Activated naive CD8-positive, alpha-beta T cell treated with anti-CD3 and anti-CD28 coated beads, Interleukin-2, amount 10 ng/mL, durations not matched to agents 7 days and 5 days (primary cell): ENCODE measurements at regions not wholly inside any gene's neighbourhood (a gene's known extent, or its start where the extent isn't known, plus 50 kb on each side); places are given as distances from the start of the nearest gene placed in this dataset.
"Not testable (repeated sequence)": the region's sequence is repeated elsewhere in the genome, so short reads cannot be mapped to it uniquely, and the experiment has no call there.

Source experiments
- ATAC-seq: fragments of 150-1000 bp; cut with Tn5 transposase; one replicate; pipeline ENCODE4 v1.10.0; 2021; ENCODE audit warnings: low read depth, moderate library complexity
- POLR2A ChIA-PET: fragments of 350-600 bp; sonication (Branson Sonifier 250); formaldehyde crosslinking; loops from one replicate; lab custom pipeline; 2021; ENCODE audit warnings: antibody characterized with exemption; lab: Charles Lee
- DNase-seq: peaks from one replicate; pipeline ENCODE4 v3.0.0; 2021
- H3K27ac Mint-ChIP-seq: one replicate; pipeline ENCODE4 v1.8.0; 2022; ENCODE audit warnings: mild to moderate bottlenecking, mixed read lengths
- H3K27me3 Mint-ChIP-seq: one replicate; pipeline ENCODE4 v1.8.0; 2022; ENCODE audit warnings: mild to moderate bottlenecking, moderate library complexity, mixed read lengths
- H3K36me3 Mint-ChIP-seq: one replicate; pipeline ENCODE4 v1.8.0; 2021; ENCODE audit warnings: mild to moderate bottlenecking, mixed read lengths
- H3K4me1 Mint-ChIP-seq: one replicate; pipeline ENCODE4 v1.8.0; 2021; ENCODE audit warnings: mixed read lengths
- H3K4me3 Mint-ChIP-seq: one replicate; pipeline ENCODE4 v1.8.0; 2022; ENCODE audit warnings: mild to moderate bottlenecking, moderate library complexity, mixed read lengths
- H3K9me3 Mint-ChIP-seq: one replicate; pipeline ENCODE4 v1.8.0; 2021; ENCODE audit warnings: mixed read lengths

GRCh38 chr5:153222936-153223335 lies 267.5 kb upstream of the GRIA1 start:
- peaks cover 1% of the 10 kb centered on the region for H3K9me3 Mint-ChIP-seq
- POLR2A ChIA-PET: no interaction called here
- no peaks in the 10 kb centered on the region for H3K4me1 Mint-ChIP-seq
- no peaks in the 10 kb centered on the region for H3K27me3 Mint-ChIP-seq
- H3K36me3 Mint-ChIP-seq: no peaks in the 10 kb centered on the region
- H3K27ac Mint-ChIP-seq: no peak overlapping the region
- no peak for ATAC-seq
- H3K4me3 Mint-ChIP-seq: no peak overlapping the region
- no peak for DNase-seq

DNA sequence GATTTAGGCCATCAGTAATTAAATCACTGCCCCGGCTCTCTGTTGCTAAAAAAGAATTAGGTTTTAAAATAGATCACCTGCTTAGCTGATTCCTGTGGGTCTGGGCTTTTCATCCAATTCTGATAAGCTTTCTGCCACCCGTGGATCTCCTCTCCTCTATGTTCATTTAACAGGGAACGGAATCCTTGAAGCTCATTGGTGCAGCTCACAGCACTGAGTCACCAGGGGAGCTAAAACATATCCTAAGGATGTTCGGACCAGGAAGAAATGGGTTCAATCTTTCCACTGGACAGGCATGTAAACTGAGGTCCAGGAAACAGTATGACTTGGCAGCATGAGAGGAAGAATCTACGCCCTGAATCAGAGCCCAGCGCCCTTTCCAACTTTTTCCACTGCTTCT lies 267.1 kb upstream of the GRIA1 start:
- Mint-ChIP-seq H3K4me1 (no peaks in the 10 kb centered on the region), H3K4me3 (no peak overlapping the region), H3K27me3 (no peaks in the 10 kb centered on the region), H3K27ac (no peak overlapping the region), H3K9me3 (no peaks in the 10 kb centered on the region), H3K36me3 (no peaks in the 10 kb centered on the region)
- ATAC-seq: no peak
- POLR2A ChIA-PET: no interaction called here
- no peak for DNase-seq

GRCh38 chr5:153224651-153225050 lies 265.8 kb upstream of the GRIA1 start:
- no peaks in the 10 kb centered on the region for H3K36me3 Mint-ChIP-seq
- POLR2A ChIA-PET: no interaction called here
- DNase-seq (no peak), ATAC-seq (no peak)
- H3K4me1 Mint-ChIP-seq: no peaks in the 10 kb centered on the region
- H3K27me3 Mint-ChIP-seq: no peaks in the 10 kb centered on the region
- peaks cover 1% of the 10 kb centered on the region for H3K9me3 Mint-ChIP-seq
- H3K27ac Mint-ChIP-seq: no peak overlapping the region
- H3K4me3 Mint-ChIP-seq: no peak overlapping the region

- Mint-ChIP-seq H3K4me3 (no peak overlapping the region), H3K36me3 (no peaks in the 10 kb centered on the region), H3K27me3 (no peaks in the 10 kb centered on the region), H3K4me1 (no peaks in the 10 kb centered on the region), H3K9me3 (peaks cover 13% of the 10 kb centered on the region), H3K27ac (no peak overlapping the region)
- DNase-seq (no peak), ATAC-seq (no peak)
- POLR2A ChIA-PET: no interaction called here
Measured at GRCh38 chr5:153233933-153234332, 256.5 kb upstream of the GRIA1 start.

DNA sequence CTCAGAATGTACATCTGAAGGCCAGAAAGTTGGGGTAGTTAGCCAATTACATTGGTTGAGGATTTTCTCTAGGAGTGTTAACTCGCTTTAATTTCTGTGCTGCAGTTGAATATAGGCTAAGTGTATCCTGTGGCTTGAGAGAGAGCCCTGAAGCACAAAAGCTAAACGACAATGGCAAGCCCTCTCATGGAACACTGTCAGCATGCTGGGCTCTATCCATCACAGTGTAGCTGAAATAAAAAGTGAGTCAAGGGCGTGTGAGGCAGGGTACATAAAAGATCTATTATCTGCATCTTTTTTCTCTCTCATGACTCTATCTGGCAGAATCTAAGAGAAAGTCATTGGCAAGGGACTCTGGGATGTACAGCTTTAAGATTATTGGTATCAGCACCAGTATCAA lies 254.2 kb upstream of the GRIA1 start:
- Mint-ChIP-seq H3K9me3 (peaks cover 10% of the 10 kb centered on the region), H3K27me3 (no peaks in the 10 kb centered on the region), H3K4me1 (no peaks in the 10 kb centered on the region), H3K27ac (no peak overlapping the region), H3K4me3 (no peak overlapping the region), H3K36me3 (no peaks in the 10 kb centered on the region)
- DNase-seq (no peak), ATAC-seq (no peak)
- POLR2A ChIA-PET: no interaction called here

DNA sequence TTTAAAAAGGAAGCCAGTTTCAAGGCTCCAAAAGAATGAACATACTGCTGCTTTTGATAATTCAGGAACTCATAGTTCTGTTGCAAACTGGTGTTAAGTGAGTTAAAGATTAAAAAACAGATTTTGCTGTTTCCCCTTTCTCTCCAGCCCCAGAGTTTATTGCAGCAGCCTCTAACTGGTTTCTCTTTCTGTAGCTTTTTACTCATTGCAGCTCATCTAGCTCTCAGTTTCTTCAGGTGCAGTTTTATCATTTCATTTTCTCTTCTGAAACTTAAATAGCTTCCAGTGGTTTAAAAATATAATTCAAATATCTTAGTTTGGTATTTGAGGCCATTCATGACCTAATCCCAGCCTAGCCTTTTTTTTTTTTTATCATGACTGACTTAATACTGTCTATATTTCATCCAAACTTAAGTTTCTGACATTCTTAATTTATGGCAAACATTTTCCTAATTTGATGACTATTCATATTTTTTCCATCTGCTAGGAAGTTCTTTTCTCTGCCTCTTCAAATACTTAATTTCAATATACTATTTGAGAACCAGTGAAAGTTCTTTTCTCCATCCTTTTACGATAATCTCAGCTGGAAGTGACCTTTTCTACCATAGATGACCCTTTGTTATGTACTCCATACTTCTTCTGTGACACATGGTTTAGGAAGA lies 252.7 kb upstream of the GRIA1 start:
- Mint-ChIP-seq H3K36me3 (no peaks in the 10 kb centered on the region), H3K4me1 (no peaks in the 10 kb centered on the region), H3K4me3 (no peak overlapping the region), H3K27me3 (no peaks in the 10 kb centered on the region), H3K9me3 (peaks cover 8% of the 10 kb centered on the region), H3K27ac (no peak overlapping the region)
- DNase-seq: no peak
- POLR2A ChIA-PET: no interaction called here
- no peak for ATAC-seq

- Mint-ChIP-seq H3K27ac (no peak overlapping the region), H3K4me1 (no peaks in the 10 kb centered on the region), H3K4me3 (no peak overlapping the region), H3K9me3 (no peaks in the 10 kb centered on the region), H3K27me3 (no peaks in the 10 kb centered on the region), H3K36me3 (no peaks in the 10 kb centered on the region)
- DNase-seq: no peak
- POLR2A ChIA-PET: no interaction called here
- no peak for ATAC-seq
Measured at GRCh38 chr5:153257381-153257780, 233.1 kb upstream of the GRIA1 start.

DNA sequence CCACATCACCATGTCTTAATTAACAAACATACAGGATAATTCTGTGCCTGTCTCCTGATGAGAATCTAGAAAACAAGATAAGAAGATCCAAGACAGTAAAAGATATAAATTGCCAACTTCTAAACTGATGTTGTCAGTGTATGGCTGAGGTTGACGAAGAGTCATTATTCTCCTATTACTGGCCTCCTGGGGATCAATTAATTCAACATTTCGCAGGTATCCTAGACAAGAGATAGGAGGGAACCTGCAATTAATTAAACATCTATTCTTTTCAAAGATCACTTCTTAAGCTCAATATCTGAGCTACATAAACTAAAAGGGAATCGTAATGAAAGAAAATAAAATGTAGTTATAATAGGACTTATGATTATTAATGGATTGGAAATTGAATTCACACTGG lies 232.0 kb upstream of the GRIA1 start:
- POLR2A ChIA-PET: no interaction called here
- DNase-seq: no peak
- no peaks in the 10 kb centered on the region for H3K4me1 Mint-ChIP-seq
- no peaks in the 10 kb centered on the region for H3K36me3 Mint-ChIP-seq
- H3K4me3 Mint-ChIP-seq: no peak overlapping the region
- ATAC-seq: no peak
- no peaks in the 10 kb centered on the region for H3K27me3 Mint-ChIP-seq
- H3K9me3 Mint-ChIP-seq: no peaks in the 10 kb centered on the region
- H3K27ac Mint-ChIP-seq: no peak overlapping the region

GRCh38 chr5:153267506-153267905 lies 223.0 kb upstream of the GRIA1 start:
- Mint-ChIP-seq H3K27me3 (no peaks in the 10 kb centered on the region), H3K4me3 (no peak overlapping the region), H3K27ac (no peak overlapping the region), H3K9me3 (peaks cover 2% of the 10 kb centered on the region), H3K4me1 (no peaks in the 10 kb centered on the region), H3K36me3 (no peaks in the 10 kb centered on the region)
- ATAC-seq: no peak
- no peak for DNase-seq
- POLR2A ChIA-PET: no interaction called here

GRCh38 chr5:153275695-153276094 lies 214.8 kb upstream of the GRIA1 start:
- DNase-seq: no peak
- H3K27ac Mint-ChIP-seq: no peak overlapping the region
- no peaks in the 10 kb centered on the region for H3K36me3 Mint-ChIP-seq
- H3K9me3 Mint-ChIP-seq: peaks cover 2% of the 10 kb centered on the region
- no peaks in the 10 kb centered on the region for H3K4me1 Mint-ChIP-seq
- no peaks in the 10 kb centered on the region for H3K27me3 Mint-ChIP-seq
- H3K4me3 Mint-ChIP-seq: no peak overlapping the region
- POLR2A ChIA-PET: no interaction called here
- ATAC-seq: no peak

- Mint-ChIP-seq H3K4me3 (no peak overlapping the region), H3K36me3 (no peaks in the 10 kb centered on the region), H3K27me3 (no peaks in the 10 kb centered on the region), H3K9me3 (peaks cover under 1% of the 10 kb centered on the region), H3K27ac (no peak overlapping the region), H3K4me1 (no peaks in the 10 kb centered on the region)
- POLR2A ChIA-PET: no interaction called here
- no peak for DNase-seq
- no peak for ATAC-seq
Measured at GRCh38 chr5:153276151-153276550, 214.3 kb upstream of the GRIA1 start.

- ATAC-seq, H3K4me1 Mint-ChIP-seq, H3K27me3 Mint-ChIP-seq, H3K4me3 Mint-ChIP-seq, H3K9me3 Mint-ChIP-seq, POLR2A ChIA-PET, DNase-seq, H3K36me3 Mint-ChIP-seq, H3K27ac Mint-ChIP-seq: not testable (repeated sequence)
Measured at GRCh38 chr5:153296251-153296844, 194.1 kb upstream of the GRIA1 start.

DNA sequence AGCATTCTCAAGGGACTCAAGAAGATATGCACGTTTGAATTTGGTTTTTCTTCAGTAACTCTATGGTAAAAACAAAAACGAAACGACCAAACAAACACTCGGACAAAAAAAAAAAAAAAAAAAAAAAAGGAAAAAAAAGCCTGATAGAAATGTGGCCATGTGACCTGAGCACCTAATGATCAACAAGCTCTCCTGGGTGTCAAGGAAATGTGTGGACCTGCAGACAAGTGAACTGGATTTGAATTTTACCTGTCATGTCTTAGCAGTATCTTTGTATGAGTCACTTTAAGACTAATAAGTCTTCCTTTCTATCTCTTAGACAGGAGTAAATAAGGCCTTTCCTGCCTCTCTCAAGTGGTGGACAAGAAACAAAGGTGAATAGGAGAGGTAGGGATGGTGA lies 190.6 kb upstream of the GRIA1 start:
- Mint-ChIP-seq H3K4me3 (no peak overlapping the region), H3K9me3 (peaks cover 6% of the 10 kb centered on the region), H3K27me3 (no peaks in the 10 kb centered on the region), H3K4me1 (no peaks in the 10 kb centered on the region), H3K27ac (no peak overlapping the region), H3K36me3 (no peaks in the 10 kb centered on the region)
- POLR2A ChIA-PET: no interaction called here
- no peak for DNase-seq
- ATAC-seq: no peak

GRCh38 chr5:153308282-153308681 lies 182.2 kb upstream of the GRIA1 start:
- Mint-ChIP-seq H3K36me3 (no peaks in the 10 kb centered on the region), H3K4me3 (no peak overlapping the region), H3K4me1 (no peaks in the 10 kb centered on the region), H3K9me3 (peaks cover 7% of the 10 kb centered on the region), H3K27ac (no peak overlapping the region), H3K27me3 (no peaks in the 10 kb centered on the region)
- POLR2A ChIA-PET: no interaction called here
- no peak for DNase-seq
- ATAC-seq: no peak
